Pancreas (tissue), 10 donors: ENCODE measurements at regions not wholly inside any gene's neighbourhood (a gene's known extent, or its start where the extent isn't known, plus 50 kb on each side); places are given as distances from the start of the nearest gene placed in this dataset.
"Not testable (repeated sequence)": the region's sequence is repeated elsewhere in the genome, so short reads cannot be mapped to it uniquely, and the experiment has no call there.

Experiments used
- ATAC-seq, 4 donors: fragments of 200-7000 bp; cut with Tn5 transposase; one replicate each; pipeline versions ENCODE4 v1.8.0 to v1.9.1; 2020; ENCODE audit warnings: mild to moderate bottlenecking in 4 of 4, moderate library complexity in 4 of 4
- DNase-seq, 6 donors: peaks; one replicate each; pipeline ENCODE4 v3.0.0-alpha.2; 2020
- FAIRE-seq: peaks from 2 replicates; lab custom pipeline; 2012; peaks lifted over from hg19 to GRCh38; lab: Jason Lieb, UNC
- H3K27ac ChIP-seq, 4 donors: fragments of 200-600 bp; sonication (generic); 1 replicate in 3 of 4; 2 replicates in 1 of 4; pipeline versions ENCODE4 v1.5.0 to v1.8.0; 2020
- H3K27me3 ChIP-seq, 4 donors: fragments of 200-600 bp; one replicate each; pipeline ENCODE4 v1.8.0; 2021
- H3K36me3 ChIP-seq, 3 donors: fragments of 200-600 bp; sonication (generic) in 1 of 3; one replicate each; pipeline versions ENCODE4 v1.5.0 to v1.8.0; 2020 to 2021
- H3K4me1 ChIP-seq, 3 donors: fragments of 200-600 bp; one replicate each; pipeline ENCODE4 v1.8.0; 2021
- H3K4me3 ChIP-seq, 4 donors: fragments of 200-600 bp; sonication (generic) in 2 of 4; one replicate each; pipeline versions ENCODE4 v1.5.0 to v1.8.0; 2020 to 2021
- H3K9me3 ChIP-seq, 4 donors: fragments of 200-600 bp; one replicate each; pipeline ENCODE4 v1.8.0; 2021
- WGBS, 2 donors: extraction: QIAGEN DNeasy Blood & Tissue Kit; methylation state at CpG; one replicate each; pipeline ENCODE4 v1.1.7; 2013; 5-methylcytosine and 5-hydroxymethylcytosine counted together
- intact Hi-C, 3 donors: fragments of 100-400 bp; cut with DNase I; formaldehyde crosslinking; loops; one replicate each; pipeline versions ENCODE4 v1.11.1 to v1.14.2; 2022
- TF ChIP-seq, protein P1 (sequence below), 4 donors: fragments of 200-600 bp; sonication (generic) in 3 of 4; IDR thresholded peaks; one replicate each; pipeline versions ENCODE4 v1.5.0 to v1.8.0; 2021; ENCODE audit warnings: antibody characterized with exemption in 4 of 4
- donor health status: healthy with polysubstance abuse.
- donor health status: DM: no; HTN: no; CAD: no; lungs with moderate emphysema.
- donor health status: DM: no; HTN: no; CAD: no.
- donor health status: control.
- donor health status: control.
- donor health status: Bipolar disorder and iron deficiency.
- donor health status: DM: yes; HTN: yes; CAD: no.
- donor health status: DM: no; HTN: no; CAD: no.
- donor health status: DM: no; HTN: no; CAD: no.
- donor health status: DM: yes; HTN: yes; CAD: no.

DNA sequence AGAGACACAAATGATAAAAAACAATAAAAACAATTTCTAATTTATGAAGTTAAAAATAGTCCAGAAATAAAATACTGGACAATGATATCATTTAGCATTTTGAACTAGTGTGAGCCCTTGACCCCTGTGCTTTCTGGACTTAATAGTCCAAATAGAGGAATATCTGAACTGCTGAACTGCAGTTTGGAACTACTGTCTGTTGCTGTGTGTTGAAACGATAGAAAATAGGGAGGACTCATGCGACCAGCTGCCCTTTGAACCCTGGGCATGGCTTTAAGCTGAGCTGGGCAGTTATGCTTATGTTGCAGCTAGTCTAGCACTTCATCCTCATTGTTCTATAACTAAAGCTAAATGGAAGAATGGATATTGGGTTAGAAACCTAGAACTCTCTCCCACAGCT is 99.5 kb downstream of the FMR1NB start:
- Histone ChIP-seq H3K27ac (no peak overlapping the region), H3K27me3 (no peaks in the 10 kb centered on the region), H3K9me3 (no peaks in the 10 kb centered on the region), H3K4me3 (no peak overlapping the region), H3K4me1 (no peaks in the 10 kb centered on the region), H3K36me3 (no peaks in the 10 kb centered on the region)
- no peak for FAIRE-seq
- intact Hi-C loops = no loop called here
- no peak for ATAC-seq
- 37 to 38% methylated on average over 2 of the region's 2 CpGs for WGBS, 2 donors
- no peak for DNase-seq
- TF ChIP-seq, protein P1, sequence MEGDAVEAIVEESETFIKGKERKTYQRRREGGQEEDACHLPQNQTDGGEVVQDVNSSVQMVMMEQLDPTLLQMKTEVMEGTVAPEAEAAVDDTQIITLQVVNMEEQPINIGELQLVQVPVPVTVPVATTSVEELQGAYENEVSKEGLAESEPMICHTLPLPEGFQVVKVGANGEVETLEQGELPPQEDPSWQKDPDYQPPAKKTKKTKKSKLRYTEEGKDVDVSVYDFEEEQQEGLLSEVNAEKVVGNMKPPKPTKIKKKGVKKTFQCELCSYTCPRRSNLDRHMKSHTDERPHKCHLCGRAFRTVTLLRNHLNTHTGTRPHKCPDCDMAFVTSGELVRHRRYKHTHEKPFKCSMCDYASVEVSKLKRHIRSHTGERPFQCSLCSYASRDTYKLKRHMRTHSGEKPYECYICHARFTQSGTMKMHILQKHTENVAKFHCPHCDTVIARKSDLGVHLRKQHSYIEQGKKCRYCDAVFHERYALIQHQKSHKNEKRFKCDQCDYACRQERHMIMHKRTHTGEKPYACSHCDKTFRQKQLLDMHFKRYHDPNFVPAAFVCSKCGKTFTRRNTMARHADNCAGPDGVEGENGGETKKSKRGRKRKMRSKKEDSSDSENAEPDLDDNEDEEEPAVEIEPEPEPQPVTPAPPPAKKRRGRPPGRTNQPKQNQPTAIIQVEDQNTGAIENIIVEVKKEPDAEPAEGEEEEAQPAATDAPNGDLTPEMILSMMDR (IDR thresholded peaks at IDR 0.05) = no peak

DNA sequence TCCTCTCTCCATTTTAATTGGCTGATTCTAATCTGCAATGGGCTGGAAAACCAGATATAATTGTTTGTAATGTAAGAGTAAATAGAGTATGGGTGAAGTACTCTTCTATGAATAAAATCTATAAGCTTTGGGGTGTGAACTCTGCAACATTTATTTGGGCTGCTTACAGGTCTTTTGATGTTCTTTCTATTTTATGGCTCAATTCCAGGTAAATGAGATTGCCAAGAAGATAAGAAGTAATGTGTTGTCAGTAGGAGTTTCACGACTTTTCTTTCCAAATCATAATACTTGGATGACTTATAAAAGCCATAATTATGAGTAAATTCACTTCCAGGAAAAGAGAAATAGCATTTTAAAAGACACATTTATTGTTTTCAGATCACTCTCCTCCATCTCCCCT is 103.5 kb downstream of the FMR1NB start:
- H3K9me3 ChIP-seq = no peaks in the 10 kb centered on the region
- H3K4me3 ChIP-seq = no peak overlapping the region
- ATAC-seq (no peak), DNase-seq (no peak), FAIRE-seq (no peak)
- no peak overlapping the region for H3K27ac ChIP-seq
- no peaks in the 10 kb centered on the region for H3K27me3 ChIP-seq
- H3K36me3 ChIP-seq = no peaks in the 10 kb centered on the region
- WGBS, 2 donors = 3 to 9% methylated on average over 1 of the region's 1 CpG
- TF ChIP-seq, protein P1 (IDR thresholded peaks at IDR 0.05) = no peak
- H3K4me1 ChIP-seq = no peaks in the 10 kb centered on the region
- intact Hi-C loops = no loop called here

DNA sequence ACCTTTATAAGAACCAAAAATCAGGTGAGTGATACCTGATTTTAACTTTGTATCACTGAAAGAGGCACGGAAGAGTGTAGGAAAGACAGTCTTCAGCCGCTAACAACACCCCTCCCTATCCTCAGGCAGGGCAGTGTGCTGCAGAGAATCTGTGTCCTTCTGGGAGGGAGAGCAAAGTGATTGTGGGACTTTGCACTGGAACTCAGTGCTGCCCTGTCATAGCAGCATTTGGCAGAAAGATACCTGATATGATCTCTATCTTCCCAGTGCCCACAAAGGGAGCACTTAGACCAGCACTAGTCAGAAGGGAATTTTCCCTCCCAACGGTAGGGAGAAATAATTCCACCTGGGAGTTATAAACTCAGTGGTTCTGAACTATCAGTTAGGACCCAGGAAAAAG is 139.0 kb downstream of the FMR1NB start:
- TF ChIP-seq, protein P1 (IDR thresholded peaks at IDR 0.05) = no peak
- Histone ChIP-seq H3K27me3 (no peaks in the 10 kb centered on the region), H3K4me1 (no peaks in the 10 kb centered on the region), H3K9me3 (no peaks in the 10 kb centered on the region), H3K4me3 (no peak overlapping the region), H3K27ac (no peak overlapping the region), H3K36me3 (no peaks in the 10 kb centered on the region)
- DNase-seq (no peak), ATAC-seq (no peak), FAIRE-seq (no peak)
- intact Hi-C loops = no loop called here
- WGBS, 2 donors = 53 to 59% methylated on average over 3 of the region's 3 CpGs

DNA sequence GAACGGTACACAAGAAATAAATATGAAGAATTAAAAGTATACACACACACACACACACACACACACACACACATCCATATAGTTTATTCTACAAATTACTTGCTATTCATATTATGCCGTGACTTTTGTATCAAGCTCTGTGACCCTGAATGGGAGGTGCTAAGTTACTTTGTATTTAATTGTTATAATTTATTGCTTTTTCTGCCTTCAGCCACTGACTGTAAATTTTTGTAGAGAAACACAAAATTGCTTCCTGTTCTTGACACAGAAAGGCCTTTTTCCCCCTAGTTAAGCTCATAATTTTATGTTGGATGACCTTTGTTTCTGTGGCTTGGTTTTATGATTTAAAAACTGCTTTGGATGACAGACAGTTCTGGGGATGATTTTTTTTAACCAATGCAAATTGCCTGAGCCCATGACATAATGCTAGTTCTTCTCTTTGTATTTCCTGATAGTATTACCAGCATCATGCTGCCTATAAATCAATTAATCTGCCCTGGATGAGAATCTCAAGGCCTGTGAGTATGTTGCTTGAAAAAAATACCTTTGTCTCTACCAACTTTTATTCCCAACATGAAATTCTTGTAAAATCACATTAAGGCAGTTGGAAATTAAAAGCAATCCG is 140.0 kb downstream of the FMR1NB start:
- Histone ChIP-seq H3K27ac (no peak overlapping the region), H3K36me3 (no peaks in the 10 kb centered on the region), H3K4me3 (no peak overlapping the region), H3K4me1 (no peaks in the 10 kb centered on the region), H3K9me3 (no peaks in the 10 kb centered on the region), H3K27me3 (no peaks in the 10 kb centered on the region)
- DNase-seq (no peak), FAIRE-seq (no peak), ATAC-seq (no peak)
- 59 to 62% methylated on average over 3 of the region's 3 CpGs for WGBS, 2 donors
- TF ChIP-seq, protein P1 (IDR thresholded peaks at IDR 0.05) = no peak
- intact Hi-C loops = no loop called here

DNA sequence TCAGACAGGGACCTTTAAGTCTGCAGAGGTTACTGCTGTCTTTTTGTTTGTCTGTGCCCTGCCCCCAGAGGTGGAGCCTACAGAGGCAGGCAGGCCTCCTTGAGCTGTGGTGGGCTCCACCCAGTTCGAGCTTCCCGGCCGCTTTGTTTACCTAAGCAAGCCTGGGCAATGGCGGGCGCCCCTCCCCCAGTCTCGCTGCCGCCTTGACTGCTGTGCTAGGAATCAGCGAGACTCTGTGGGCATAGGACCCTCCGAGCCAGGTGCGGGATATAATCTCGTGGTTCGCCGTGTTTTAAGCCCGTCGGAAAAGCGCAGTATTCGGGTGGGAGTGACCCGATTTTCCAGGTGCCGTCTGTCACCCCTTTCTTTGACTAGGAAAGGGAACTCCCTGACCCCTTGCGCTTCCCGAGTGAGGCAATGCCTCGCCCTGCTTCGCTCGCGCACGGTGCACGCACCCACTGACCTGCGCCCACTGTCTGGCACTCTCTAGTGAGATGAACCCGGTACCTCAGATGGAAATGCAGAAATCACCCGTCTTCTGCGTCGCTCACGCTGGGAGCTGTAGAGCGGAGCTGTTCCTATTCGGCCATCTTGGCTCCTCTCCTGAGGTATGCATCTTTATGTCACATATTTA is 147.9 kb downstream of the FMR1NB start:
- H3K4me3 ChIP-seq, H3K9me3 ChIP-seq, FAIRE-seq, H3K4me1 ChIP-seq, H3K27ac ChIP-seq, H3K36me3 ChIP-seq, DNase-seq, intact Hi-C loops, ATAC-seq: not testable (repeated sequence)
- WGBS, 2 donors = 63 to 70% methylated on average over 35 of the region's 35 CpGs
- H3K27me3 ChIP-seq = peaks cover 0 to 25% (median 0%) of the 10 kb centered on the region in 4 donors
